ENCODE measurements at regions not wholly inside any gene's neighbourhood (a gene's known extent, or its start where the extent isn't known, plus 50 kb on each side); places are given as distances from the start of the nearest gene placed in this dataset.

GRCh38 chr1:29655945-29656850 lies 419.9 kb downstream of the PTPRU start:
- Histone ChIP-seq H3K9me2 (replicated peaks; ENCODE audit: low read depth, low read length) (no peaks in the 10 kb centered on the region), H3F3A (ENCODE audit: low read depth) (no peaks in the 10 kb centered on the region), H3K4me1 (ENCODE audit: insufficient read depth, low read length, poor library complexity, severe bottlenecking) (no peaks in the 10 kb centered on the region), H3K9ac (ENCODE audit: low read depth, low read length, poor library complexity, severe bottlenecking) (no peak overlapping the region), H4K20me1 (ENCODE audit: insufficient read depth, low read length, poor library complexity, severe bottlenecking) (no peaks in the 10 kb centered on the region), H2AFZ (ENCODE audit: low read length) (no peak overlapping the region), H3K79me2 (ENCODE audit: insufficient read depth, low read length) (no peaks in the 10 kb centered on the region), H3K4me2 (ENCODE audit: low read depth, low read length, poor library complexity, severe bottlenecking) (no peak overlapping the region), H3K4me3 (ENCODE audit: low read length, poor library complexity, severe bottlenecking) (no peak overlapping the region), H3K27me3 (ENCODE audit: insufficient read depth, low read length, poor library complexity, severe bottlenecking) (no peaks in the 10 kb centered on the region), H3K9me3 (ENCODE audit: insufficient read depth, low read depth, low read length) (peaks cover 2% of the 10 kb centered on the region), H3K36me3 (ENCODE audit: insufficient read depth, low read length) (no peaks in the 10 kb centered on the region)
- TF ChIP-seq CTCF (conservative IDR thresholded peaks at IDR 0.05; ENCODE audit: low read length) (peak; percentile 41; the same call in 1 of the 2 replicates), EZH2phosphoT487 (IDR thresholded peaks at IDR 0.05; ENCODE audit: borderline replicate concordance) (no peak)

- Histone ChIP-seq H3K27me3 (ENCODE audit: insufficient read depth, low read length, poor library complexity, severe bottlenecking) (no peaks in the 10 kb centered on the region), H3K4me2 (ENCODE audit: low read depth, low read length, poor library complexity, severe bottlenecking) (no peak overlapping the region), H3K36me3 (ENCODE audit: insufficient read depth, low read length) (no peaks in the 10 kb centered on the region), H2AFZ (ENCODE audit: low read length) (no peak overlapping the region), H3K9me2 (replicated peaks; ENCODE audit: low read depth, low read length) (no peaks in the 10 kb centered on the region), H3K9ac (ENCODE audit: low read depth, low read length, poor library complexity, severe bottlenecking) (no peak overlapping the region), H3K4me3 (ENCODE audit: low read length, poor library complexity, severe bottlenecking) (no peak overlapping the region), H4K20me1 (ENCODE audit: insufficient read depth, low read length, poor library complexity, severe bottlenecking) (no peaks in the 10 kb centered on the region), H3K9me3 (ENCODE audit: insufficient read depth, low read depth, low read length) (peaks cover 2% of the 10 kb centered on the region), H3F3A (ENCODE audit: low read depth) (no peaks in the 10 kb centered on the region), H3K4me1 (ENCODE audit: insufficient read depth, low read length, poor library complexity, severe bottlenecking) (no peaks in the 10 kb centered on the region), H3K79me2 (ENCODE audit: insufficient read depth, low read length) (no peaks in the 10 kb centered on the region)
- TF ChIP-seq CTCF (conservative IDR thresholded peaks at IDR 0.05; ENCODE audit: low read length): no peak
- no peak for TF ChIP-seq EZH2phosphoT487 (IDR thresholded peaks at IDR 0.05; ENCODE audit: borderline replicate concordance)
Observed at GRCh38 chr1:29655145-29655544, 418.8 kb downstream of the PTPRU start.

GRCh38 chr1:29653886-29654450 lies 417.6 kb downstream of the PTPRU start:
- TF ChIP-seq CTCF (conservative IDR thresholded peaks at IDR 0.05; ENCODE audit: low read length) (no peak), EZH2phosphoT487 (IDR thresholded peaks at IDR 0.05; ENCODE audit: borderline replicate concordance) (no peak)
- H3K9me2 ChIP-seq (replicated peaks; ENCODE audit: low read depth, low read length): no peaks in the 10 kb centered on the region
- no peak overlapping the region for H2AFZ ChIP-seq (ENCODE audit: low read length)
- no peaks in the 10 kb centered on the region for H3F3A ChIP-seq (ENCODE audit: low read depth)
- no peak overlapping the region for H3K9ac ChIP-seq (ENCODE audit: low read depth, low read length, poor library complexity, severe bottlenecking)
- no peaks in the 10 kb centered on the region for H3K4me1 ChIP-seq (ENCODE audit: insufficient read depth, low read length, poor library complexity, severe bottlenecking)
- H3K4me2 ChIP-seq (ENCODE audit: low read depth, low read length, poor library complexity, severe bottlenecking): no peak overlapping the region
- no peak overlapping the region for H3K4me3 ChIP-seq (ENCODE audit: low read length, poor library complexity, severe bottlenecking)
- H3K36me3 ChIP-seq (ENCODE audit: insufficient read depth, low read length): no peaks in the 10 kb centered on the region
- H3K79me2 ChIP-seq (ENCODE audit: insufficient read depth, low read length): no peaks in the 10 kb centered on the region
- H4K20me1 ChIP-seq (ENCODE audit: insufficient read depth, low read length, poor library complexity, severe bottlenecking): no peaks in the 10 kb centered on the region
- H3K27me3 ChIP-seq (ENCODE audit: insufficient read depth, low read length, poor library complexity, severe bottlenecking): no peaks in the 10 kb centered on the region
- H3K9me3 ChIP-seq (ENCODE audit: insufficient read depth, low read depth, low read length): no peaks in the 10 kb centered on the region
